IMR-90 (cell line): ENCODE measurements at regions not wholly inside any gene's neighbourhood (a gene's known extent, or its start where the extent isn't known, plus 50 kb on each side); places are given as distances from the start of the nearest gene placed in this dataset.

Experiments used
- ATAC-seq: fragments of 200-7000 bp; cut with Tn5 transposase; 2 replicates; pipeline ENCODE4 v1.9.1; 2020; ENCODE audit warnings: low read depth, mild to moderate bottlenecking, moderate library complexity
- BruUV-seq: library from RNA; stranded (reverse); fragments of 400-500 nt; replicated peaks from 2 replicates; lab custom pipeline; 2021; lab: Mats Ljungman, UMichigan
- CTCF ChIA-PET: fragments of 300-600 bp; formaldehyde crosslinking; extraction: SDS; loops from one replicate; lab custom pipeline; 2021; ENCODE audit warnings: antibody characterized with exemption; lab: Yijun Ruan, JAX
- POLR2A ChIA-PET: fragments of 300-600 bp; sonication (Branson Sonifier 250); formaldehyde crosslinking; loops from one replicate; lab custom pipeline; 2022; ENCODE audit warnings: antibody characterized with exemption; ENCODE audit not compliant: unreplicated experiment; lab: Charles Lee
- DNase-seq: peaks from one replicate; pipeline ENCODE4 v3.0.0; 2013
- H2AFZ ChIP-seq: replicated peaks from 2 replicates; pipeline ENCODE3; 2013; ENCODE audit warnings: low read length, mild to moderate bottlenecking; ENCODE audit not compliant: poor library complexity
- H2AK5ac ChIP-seq: 2 replicates; pipeline ENCODE4 v1.6.1; 2013; ENCODE audit warnings: low read depth, low read length, inconsistent platforms
- H2AK9ac ChIP-seq: replicated peaks from 2 replicates; pipeline ENCODE3; 2013; ENCODE audit warnings: mild to moderate bottlenecking, low read depth, low read length, moderate library complexity; ENCODE audit not compliant: poor library complexity
- H2BK120ac ChIP-seq: 2 replicates; pipeline ENCODE4 v1.6.1; 2013; ENCODE audit warnings: low read depth, low read length, inconsistent platforms
- H2BK15ac ChIP-seq: 3 replicates; pipeline ENCODE4 v1.6.1; 2013; ENCODE audit warnings: low read depth, low read length, inconsistent platforms
- H2BK20ac ChIP-seq: 2 replicates; pipeline ENCODE4 v1.6.1; 2013; ENCODE audit warnings: low read depth, mild to moderate bottlenecking, inconsistent platforms, low read length, moderate library complexity
- H2BK5ac ChIP-seq: 2 replicates; pipeline ENCODE4 v1.6.1; 2013; ENCODE audit warnings: mild to moderate bottlenecking, low read depth, low read length, inconsistent platforms; ENCODE audit not compliant: poor library complexity, severe bottlenecking
- H3K14ac ChIP-seq: replicated peaks from 2 replicates; pipeline ENCODE4 v1.6.1; 2013; ENCODE audit warnings: low read depth, low read length, inconsistent platforms
- H3K18ac ChIP-seq: 2 replicates; pipeline ENCODE4 v1.6.1; 2013; ENCODE audit warnings: low read depth, low read length, control low read depth
- H3K23ac ChIP-seq: 2 replicates; pipeline ENCODE4 v1.6.1; 2013; ENCODE audit warnings: low read depth, low read length, inconsistent platforms
- H3K27ac ChIP-seq: 2 replicates; pipeline ENCODE4 v1.5.1; 2013; ENCODE audit warnings: mild to moderate bottlenecking, control low read depth, low read length; ENCODE audit not compliant: insufficient read depth
- H3K27me3 ChIP-seq: 2 replicates; pipeline ENCODE4 v1.6.1; 2013; ENCODE audit warnings: low read length; ENCODE audit not compliant: control insufficient read depth, insufficient read depth
- H3K36me3 ChIP-seq: 2 replicates; pipeline ENCODE4 v1.6.1; 2013; ENCODE audit warnings: low read length, mixed read lengths; ENCODE audit not compliant: control insufficient read depth, insufficient read depth
- H3K4ac ChIP-seq: 2 replicates; pipeline ENCODE4 v1.6.1; 2013; ENCODE audit warnings: low read depth, low read length, inconsistent platforms
- H3K4me1 ChIP-seq: 2 replicates; pipeline ENCODE4 v1.6.1; 2013; ENCODE audit warnings: low read length, mixed read lengths; ENCODE audit not compliant: control insufficient read depth, insufficient read depth
- H3K4me2 ChIP-seq: 2 replicates; pipeline ENCODE4 v1.6.1; 2013; ENCODE audit warnings: low read depth, mild to moderate bottlenecking, control low read depth, low read length, moderate library complexity
- H3K4me3 ChIP-seq: 2 replicates; pipeline ENCODE4 v1.5.1; 2013; ENCODE audit warnings: low read depth, mild to moderate bottlenecking, control low read depth, low read length, moderate library complexity; ENCODE audit not compliant: insufficient read depth
- H3K56ac ChIP-seq: 2 replicates; pipeline ENCODE4 v1.6.1; 2013; ENCODE audit warnings: low read length, inconsistent platforms; ENCODE audit not compliant: insufficient read depth; ENCODE audit errors: extremely low read depth
- H3K79me1 ChIP-seq, 2 experiments: 2 replicates each; pipeline ENCODE4 v1.6.1; 2013; ENCODE audit warnings: low read length in 2 of 2, inconsistent platforms in 1 of 2, low read depth in 1 of 2
- H3K9ac ChIP-seq: 2 replicates; pipeline ENCODE4 v1.6.1; 2013; ENCODE audit warnings: low read depth, low read length, control low read depth
- H3K9me1 ChIP-seq: 2 replicates; pipeline ENCODE4 v1.6.1; 2013; ENCODE audit warnings: low read length, inconsistent platforms; ENCODE audit not compliant: insufficient read depth
- H3K9me3 ChIP-seq: 2 replicates; pipeline ENCODE4 v1.6.1; 2013; ENCODE audit warnings: low read length; ENCODE audit not compliant: control insufficient read depth, insufficient read depth
- H4K20me1 ChIP-seq: 2 replicates; pipeline ENCODE4 v1.6.1; 2013; ENCODE audit warnings: low read length, inconsistent platforms; ENCODE audit not compliant: insufficient read depth
- H4K5ac ChIP-seq: 2 replicates; pipeline ENCODE4 v1.6.1; 2013; ENCODE audit warnings: mild to moderate bottlenecking, low read depth, low read length, control low read depth
- H4K8ac ChIP-seq, 2 experiments: 2 replicates each; pipeline ENCODE4 v1.6.1; 2013; ENCODE audit warnings: low read depth in 2 of 2, low read length in 2 of 2, control low read depth in 1 of 2, inconsistent platforms in 1 of 2
- H4K91ac ChIP-seq: 2 replicates; pipeline ENCODE4 v1.6.1; 2013; ENCODE audit warnings: low read depth, low read length, inconsistent platforms; ENCODE audit not compliant: insufficient read depth
- BHLHE40 ChIP-seq: fragments of 150-350 bp; IDR thresholded peaks from 2 replicates; pipeline ENCODE4 v1.6.1; 2016; ENCODE audit warnings: mild to moderate bottlenecking, low read depth, low read length
- CEBPB ChIP-seq: IDR thresholded peaks from 2 replicates; pipeline ENCODE4 v1.6.1; 2012; ENCODE audit warnings: low read depth, low read length, improper control_type of control experiment
- CHD1 ChIP-seq: IDR thresholded peaks from 2 replicates; pipeline ENCODE4 v1.6.1; 2012; ENCODE audit warnings: low read depth, low read length, improper control_type of control experiment
- CTCF ChIP-seq: conservative IDR thresholded peaks from 2 replicates; pipeline ENCODE4 v1.5.1; 2012; ENCODE audit warnings: mild to moderate bottlenecking, low read depth, low read length, improper control_type of control experiment
- ELK1 ChIP-seq: fragments of 150-350 bp; IDR thresholded peaks from 2 replicates; pipeline ENCODE4 v1.6.1; 2016; ENCODE audit warnings: low read depth, mild to moderate bottlenecking, low read length, moderate library complexity, borderline replicate concordance
- FOS ChIP-seq: fragments of 150-350 bp; IDR thresholded peaks from 2 replicates; pipeline ENCODE4 v1.6.1; 2016; ENCODE audit warnings: low read depth, low read length
- MAFK ChIP-seq: IDR thresholded peaks from 2 replicates; pipeline ENCODE4 v1.6.1; 2012; ENCODE audit warnings: low read depth, low read length, improper control_type of control experiment
- MAZ ChIP-seq: IDR thresholded peaks from 2 replicates; pipeline ENCODE4 v1.6.1; 2012; ENCODE audit warnings: low read depth, mild to moderate bottlenecking, low read length, improper control_type of control experiment, moderate library complexity, borderline replicate concordance
- MXI1 ChIP-seq: IDR thresholded peaks from 2 replicates; pipeline ENCODE4 v1.6.1; 2012; ENCODE audit warnings: low read depth, mild to moderate bottlenecking, low read length, moderate library complexity, borderline replicate concordance
- NFE2L2 ChIP-seq: fragments of 150-350 bp; IDR thresholded peaks from 2 replicates; pipeline ENCODE4 v1.6.1; 2016; ENCODE audit warnings: low read depth, mild to moderate bottlenecking, low read length
- POLR2A ChIP-seq: IDR thresholded peaks from 2 replicates; pipeline ENCODE4 v1.6.1; 2012; ENCODE audit warnings: mild to moderate bottlenecking, low read depth, low read length
- RAD21 ChIP-seq: IDR thresholded peaks from 2 replicates; pipeline ENCODE4 v1.6.1; 2012; ENCODE audit warnings: low read length, improper control_type of control experiment
- RCOR1 ChIP-seq: IDR thresholded peaks from 2 replicates; pipeline ENCODE4 v1.6.1; 2012; ENCODE audit warnings: mild to moderate bottlenecking, low read length, improper control_type of control experiment; ENCODE audit not compliant: insufficient replicate concordance
- RFX5 ChIP-seq: IDR thresholded peaks from 2 replicates; pipeline ENCODE4 v1.8.0; 2012; ENCODE audit warnings: low read depth, mild to moderate bottlenecking, low read length, moderate library complexity
- SMC3 ChIP-seq: fragments of 150-350 bp; IDR thresholded peaks from 2 replicates; pipeline ENCODE4 v1.6.1; 2016; ENCODE audit warnings: low read depth, mild to moderate bottlenecking, antibody characterized with exemption, low read length, moderate library complexity
- USF2 ChIP-seq: fragments of 150-350 bp; IDR thresholded peaks from 2 replicates; pipeline ENCODE4 v1.6.1; 2017; ENCODE audit warnings: mild to moderate bottlenecking, antibody characterized with exemption, low read length, low read depth
- WGBS, 2 experiments: methylation state at CpG; one replicate each; pipeline versions ENCODE4 v1.1.5 to v1.1.7; 2013; ENCODE audit warnings: missing lambda C conversion rate in 2 of 2; ENCODE audit not compliant: insufficient read length in 1 of 2; ENCODE audit errors: extremely low coverage in 2 of 2; 5-methylcytosine and 5-hydroxymethylcytosine counted together
- dilution Hi-C: fragments of 300-500 bp; cut with HindIII; formaldehyde crosslinking; loops from one replicate; pipeline ENCODE4 v1.14.3; 2018; ENCODE audit warnings: low sequenced_read_pairs; ENCODE audit not compliant: unreplicated experiment
- in situ Hi-C: fragments of 300-500 bp; cut with MboI; formaldehyde crosslinking; loops from 3 replicates; pipeline ENCODE4 v1.14.3; 2019; ENCODE audit warnings: low sequenced_read_pairs, inconsistent platforms, mixed read lengths
- intact Hi-C: fragments of 100-400 bp; cut with micrococcal nuclease; formaldehyde crosslinking; loops from 2 replicates; pipeline ENCODE4 v1.10.0; 2022

- in situ Hi-C loops = no loop called here
These were observed 118.9 kb upstream of the POU3F3 start for GRCh38 chr2:104734937-104735586.

More at GRCh38 chr2:104734937-104735586, 118.9 kb upstream of the POU3F3 start:
- Histone ChIP-seq H3K27me3 (no peaks in the 10 kb centered on the region), H4K8ac (no peak overlapping the region), H3K4me1 (no peaks in the 10 kb centered on the region), H2AFZ (no peak overlapping the region), H3K4me2 (no peak overlapping the region), H4K5ac (no peak overlapping the region), H3K18ac (no peak overlapping the region), H4K91ac (no peak overlapping the region), H3K36me3 (no peaks in the 10 kb centered on the region), H2BK15ac (no peak overlapping the region), H2BK120ac (no peak overlapping the region), H2AK9ac (no peak overlapping the region), H3K9ac (no peak overlapping the region), H2AK5ac (no peak overlapping the region), H3K79me1 (no peaks in the 10 kb centered on the region), H3K56ac (no peak overlapping the region), H3K27ac (no peak overlapping the region), H2BK5ac (no peak overlapping the region), H3K14ac (no peak overlapping the region), H3K4me3 (no peak overlapping the region), H4K20me1 (no peaks in the 10 kb centered on the region), H3K9me3 (peaks cover 13% of the 10 kb centered on the region), H3K23ac (no peak overlapping the region), H3K4ac (no peak overlapping the region), H3K9me1 (no peaks in the 10 kb centered on the region), H2BK20ac (no peak overlapping the region)
- POLR2A ChIA-PET = no interaction called here
- no peak for DNase-seq
- no CpG with 5 or more reads among the region's 6 CpGs for WGBS, 2 experiments
- CTCF ChIA-PET = no interaction called here
- no TSS peak for BruUV-seq
- dilution Hi-C loops (no loop called here), intact Hi-C loops (no loop called here)
- no peak for ATAC-seq
- TF ChIP-seq BHLHE40 (no peak), ELK1 (no peak), MAFK (no peak), RAD21 (no peak), MXI1 (no peak), MAZ (no peak), NFE2L2 (no peak), POLR2A (no peak), CHD1 (no peak), CTCF (no peak), RFX5 (no peak), CEBPB (no peak), USF2 (no peak), RCOR1 (no peak), FOS (no peak), SMC3 (no peak)
